GM12873 (cell line): ENCODE measurements at regions not wholly inside any gene's neighbourhood (a gene's known extent, or its start where the extent isn't known, plus 50 kb on each side); places are given as distances from the start of the nearest gene placed in this dataset.

Experiments
- CTCF ChIP-seq: IDR thresholded peaks from 2 replicates; pipeline ENCODE4 v1.5.1; 2012; ENCODE audit warnings: low read depth, mild to moderate bottlenecking, moderate library complexity, low read length, control low read depth; ENCODE audit not compliant: insufficient read depth; ENCODE audit errors: missing control alignments

DNA sequence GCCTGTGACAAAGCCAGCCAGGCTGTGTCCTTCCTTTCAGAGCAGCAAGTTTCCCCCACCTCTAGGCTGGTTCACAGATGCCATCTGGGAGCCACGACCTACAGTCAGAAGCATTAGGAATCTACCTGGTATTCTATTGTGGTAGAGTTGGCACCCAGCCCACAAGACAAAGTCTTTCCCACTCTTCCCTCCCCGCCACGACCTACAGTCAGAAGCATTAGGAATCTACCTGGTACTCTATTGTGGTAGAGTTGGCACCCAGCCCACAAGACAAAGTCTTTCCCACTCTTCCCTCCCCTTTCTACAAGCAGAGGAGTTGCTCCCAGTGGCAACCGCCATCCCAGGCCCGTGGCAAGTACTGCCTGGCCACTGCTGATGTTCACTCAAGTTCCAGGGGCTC is 157.8 kb upstream of the TNC start:
- TF ChIP-seq CTCF = no peak

DNA sequence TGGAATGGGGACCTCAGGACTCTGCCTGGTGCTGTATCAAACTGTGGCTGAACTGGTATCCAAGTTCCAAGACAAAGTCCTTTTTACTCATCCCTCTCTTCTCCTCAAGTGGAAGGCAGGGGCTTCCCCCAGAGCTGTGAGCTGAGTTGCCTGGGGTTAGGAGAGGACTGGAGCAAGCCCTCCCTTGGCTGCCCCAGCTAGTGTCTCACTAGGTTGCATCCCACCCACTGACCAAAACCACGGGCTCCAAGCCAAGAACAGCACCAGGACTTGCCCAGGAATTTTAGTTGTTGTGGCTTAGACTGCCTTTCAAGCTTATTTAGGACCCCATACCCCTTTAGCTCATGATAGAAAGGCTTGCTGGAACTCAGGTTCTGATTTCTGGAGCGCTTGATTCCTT is 158.7 kb upstream of the TNC start:
- TF ChIP-seq CTCF = no peak

DNA sequence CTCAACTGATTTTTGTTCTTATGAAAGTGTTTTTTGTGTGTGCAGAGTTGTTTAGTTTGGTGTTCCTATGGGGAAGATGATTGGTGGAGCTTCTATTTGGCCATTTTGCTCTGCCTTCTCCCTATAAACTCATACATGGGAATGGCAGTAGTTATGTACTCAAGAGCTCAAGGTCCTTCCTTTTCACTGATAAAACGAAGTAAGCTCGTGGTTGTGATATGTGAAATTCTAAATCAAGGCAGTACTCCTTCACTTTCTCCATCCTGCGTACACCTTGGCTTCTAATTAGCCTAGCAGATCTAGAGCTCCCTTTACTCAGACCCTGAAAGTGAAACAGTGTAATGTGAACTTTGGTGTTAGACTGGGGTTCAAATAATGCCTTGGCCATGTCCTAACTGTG is 159.3 kb upstream of the TNC start:
- TF ChIP-seq CTCF = no peak

GRCh38 chr9:115278326-115279035 is 160.5 kb upstream of the TNC start:
- TF ChIP-seq CTCF = no peak

GRCh38 chr9:115283395-115283794 is 165.4 kb upstream of the TNC start:
- no peak for TF ChIP-seq CTCF

GRCh38 chr9:115285836-115286235 is 167.9 kb upstream of the TNC start:
- no peak for TF ChIP-seq CTCF

- TF ChIP-seq CTCF = no peak
These were observed 168.5 kb upstream of the TNC start for GRCh38 chr9:115286411-115286810.
